Keratinocyte (primary cell): ENCODE measurements at regions not wholly inside any gene's neighbourhood (a gene's known extent, or its start where the extent isn't known, plus 50 kb on each side); places are given as distances from the start of the nearest gene placed in this dataset.

ENCODE experiments used
- DNase-seq: peaks from one replicate; pipeline ENCODE4 v3.0.0-alpha.2; 2011; ENCODE audit warnings: low read depth, missing footprints, low spot score
- FAIRE-seq: peaks from 2 replicates; lab custom pipeline; 2011; peaks lifted over from hg19 to GRCh38; lab: Jason Lieb, UNC
- H2AFZ ChIP-seq: 2 replicates; pipeline ENCODE4 v1.6.0; 2012; ENCODE audit warnings: low read length, control low read depth, inconsistent platforms; ENCODE audit not compliant: control insufficient read depth
- H3K27ac ChIP-seq: 2 replicates; pipeline ENCODE4 v1.5.1; 2011; ENCODE audit warnings: low read length; ENCODE audit not compliant: control insufficient read depth, insufficient read depth
- H3K27me3 ChIP-seq: 3 replicates; pipeline ENCODE4 v1.6.0; 2011; ENCODE audit warnings: low read length; ENCODE audit not compliant: control insufficient read depth, insufficient read depth; ENCODE audit errors: extremely low read depth
- H3K36me3 ChIP-seq, 2 experiments: 2 replicates in 1 of 2; 3 replicates in 1 of 2; pipeline ENCODE4 v1.5.1; 2011; ENCODE audit warnings: low read length in 2 of 2, mild to moderate bottlenecking in 1 of 2; ENCODE audit not compliant: control insufficient read depth in 2 of 2, insufficient read depth in 2 of 2; ENCODE audit errors: extremely low read depth in 1 of 2
- H3K4me1 ChIP-seq: 3 replicates; pipeline ENCODE4 v1.5.1; 2011; ENCODE audit warnings: low read length; ENCODE audit not compliant: control insufficient read depth, insufficient read depth; ENCODE audit errors: extremely low read depth
- H3K4me2 ChIP-seq: 3 replicates; pipeline ENCODE4 v1.6.0; 2011; ENCODE audit warnings: low read depth, low read length; ENCODE audit not compliant: control insufficient read depth, insufficient read depth; ENCODE audit errors: extremely low read depth
- H3K4me3 ChIP-seq, 3 experiments: fragments of 200-600 bp in 1 of 3; sonication (generic) in 1 of 3; 2 replicates in 2 of 3; 3 replicates in 1 of 3; pipeline ENCODE4 v1.5.1; 2011 to 2016; ENCODE audit warnings: low read length in 3 of 3, mild to moderate bottlenecking in 3 of 3, control low read depth in 2 of 3, inconsistent platforms in 1 of 3, low read depth in 1 of 3, mixed read lengths in 1 of 3, mixed run types in 1 of 3, moderate library complexity in 1 of 3; ENCODE audit not compliant: control insufficient read depth in 2 of 3, insufficient read depth in 2 of 3; ENCODE audit errors: extremely low read depth in 1 of 3
- H3K79me2 ChIP-seq: 2 replicates; pipeline ENCODE4 v1.6.0; 2012; ENCODE audit warnings: low read length; ENCODE audit not compliant: control insufficient read depth, insufficient read depth
- H3K9ac ChIP-seq: 3 replicates; pipeline ENCODE4 v1.6.0; 2011; ENCODE audit warnings: low read length; ENCODE audit not compliant: control insufficient read depth, insufficient read depth; ENCODE audit errors: extremely low read depth
- H3K9me1 ChIP-seq: 3 replicates; pipeline ENCODE4 v1.6.0; 2011; ENCODE audit warnings: low read length; ENCODE audit not compliant: control insufficient read depth, insufficient read depth; ENCODE audit errors: extremely low read depth
- H3K9me3 ChIP-seq: 2 replicates; pipeline ENCODE4 v1.5.1; 2012; ENCODE audit warnings: low read depth, low read length; ENCODE audit not compliant: control insufficient read depth
- H4K20me1 ChIP-seq: 3 replicates; pipeline ENCODE4 v1.6.0; 2011; ENCODE audit warnings: low read length; ENCODE audit not compliant: control insufficient read depth, insufficient read depth; ENCODE audit errors: extremely low read depth
- CTCF ChIP-seq, 3 experiments: IDR thresholded peaks in 1 of 3; conservative IDR thresholded peaks in 1 of 3; optimal IDR thresholded peaks in 1 of 3; 2 replicates in 2 of 3; 3 replicates in 1 of 3; pipeline versions ENCODE3 to v1.5.1; 2011; ENCODE audit warnings: low read length in 3 of 3, mild to moderate bottlenecking in 3 of 3, moderate library complexity in 2 of 3, control low read depth in 1 of 3, inconsistent platforms in 1 of 3; ENCODE audit not compliant: insufficient read depth in 2 of 3; ENCODE audit errors: extremely low read depth in 1 of 3
- EZH2 ChIP-seq: IDR thresholded peaks from one replicate; pipeline ENCODE4 v1.6.1; 2012; ENCODE audit warnings: inconsistent platforms, mild to moderate bottlenecking, low read length, moderate library complexity
- dilution Hi-C: fragments of 300-500 bp; cut with MboI; formaldehyde crosslinking; loops from one replicate; pipeline ENCODE4 v1.7.0; 2020; ENCODE audit warnings: low sequenced_read_pairs; ENCODE audit not compliant: extremely low pct_ligation_motif_present

GRCh38 chr15:70410371-70410985, 312.8 kb upstream of the TLE3 start:
- dilution Hi-C loops: no loop called here
- Histone ChIP-seq H3K4me3 (no peak overlapping the region), H3K9me1 (no peaks in the 10 kb centered on the region), H4K20me1 (no peaks in the 10 kb centered on the region), H3K27me3 (peaks cover 12% of the 10 kb centered on the region), H3K27ac (no peak overlapping the region), H2AFZ (no peak overlapping the region), H3K36me3 (no peaks in the 10 kb centered on the region), H3K9me3 (peaks cover 2% of the 10 kb centered on the region), H3K79me2 (no peaks in the 10 kb centered on the region), H3K4me1 (peaks cover 11% of the 10 kb centered on the region), H3K9ac (no peak overlapping the region), H3K4me2 (no peak overlapping the region)
- TF ChIP-seq EZH2 (no peak), CTCF (optimal IDR thresholded peaks at IDR 0.05 in 1 of 3, IDR thresholded peaks at IDR 0.05 in 1 of 3, conservative IDR thresholded peaks at IDR 0.05 in 1 of 3; ENCODE audit: extremely low read depth in 1 of 3, insufficient read depth in 2 of 3, low read length in 3 of 3) (no peak)
- DNase-seq (no peak), FAIRE-seq (peak; percentile 67)

GRCh38 chr15:70409388-70409787, 311.7 kb upstream of the TLE3 start:
- Histone ChIP-seq H3K4me1 (peaks cover 11% of the 10 kb centered on the region), H3K27ac (no peak overlapping the region), H3K4me3 (no peak overlapping the region), H2AFZ (no peak overlapping the region), H3K79me2 (no peaks in the 10 kb centered on the region), H3K27me3 (peaks cover 12% of the 10 kb centered on the region), H3K4me2 (no peak overlapping the region), H3K9me3 (peaks cover 2% of the 10 kb centered on the region), H3K36me3 (no peaks in the 10 kb centered on the region), H3K9me1 (no peaks in the 10 kb centered on the region), H4K20me1 (no peaks in the 10 kb centered on the region), H3K9ac (no peak overlapping the region)
- FAIRE-seq (no peak), DNase-seq (no peak)
- no peak for TF ChIP-seq EZH2
- no peak for TF ChIP-seq CTCF (optimal IDR thresholded peaks at IDR 0.05 in 1 of 3, IDR thresholded peaks at IDR 0.05 in 1 of 3, conservative IDR thresholded peaks at IDR 0.05 in 1 of 3; ENCODE audit: extremely low read depth in 1 of 3, insufficient read depth in 2 of 3, low read length in 3 of 3)
- dilution Hi-C loops: no loop called here
